D721Med (cell line): ENCODE measurements at regions not wholly inside any gene's neighbourhood (a gene's known extent, or its start where the extent isn't known, plus 50 kb on each side); places are given as distances from the start of the nearest gene placed in this dataset.

Experiments used
- DNase-seq: peaks from one replicate; pipeline ENCODE4 v3.0.0; 2011; ENCODE audit warnings: low spot score; ENCODE audit not compliant: insufficient read length
- FAIRE-seq: peaks from 2 replicates; lab custom pipeline; 2011; peaks lifted over from hg19 to GRCh38; lab: Jason Lieb, UNC
- CTCF ChIP-seq: IDR thresholded peaks from 2 replicates; pipeline ENCODE4 v1.5.1; 2012; ENCODE audit warnings: mild to moderate bottlenecking, control low read depth; ENCODE audit not compliant: insufficient read depth; ENCODE audit errors: missing control alignments

- FAIRE-seq (no peak), DNase-seq (no peak)
- no peak for TF ChIP-seq CTCF
These were observed 1404.1 kb downstream of the CDH11 start for GRCh38 chr16:63717806-63718205.

GRCh38 chr16:63714876-63715275 is 1407.0 kb downstream of the CDH11 start:
- TF ChIP-seq CTCF, result no peak
- FAIRE-seq (no peak), DNase-seq (no peak)

GRCh38 chr16:63712725-63713124 is 1409.1 kb downstream of the CDH11 start:
- no peak for DNase-seq
- TF ChIP-seq CTCF, result no peak
- FAIRE-seq, result no peak

- no peak for DNase-seq
- FAIRE-seq, result no peak
- TF ChIP-seq CTCF, result no peak
These were observed 1418.3 kb downstream of the CDH11 start for GRCh38 chr16:63703612-63704011.

- TF ChIP-seq CTCF, result no peak
- FAIRE-seq, result no peak
- no peak for DNase-seq
These were observed 1418.8 kb downstream of the CDH11 start for GRCh38 chr16:63702981-63703590.

GRCh38 chr16:63697736-63698135 is 1424.1 kb downstream of the CDH11 start:
- no peak for FAIRE-seq
- DNase-seq, result no peak
- TF ChIP-seq CTCF, result no peak

GRCh38 chr16:63695347-63695746 is 1426.5 kb downstream of the CDH11 start:
- DNase-seq (no peak), FAIRE-seq (no peak)
- TF ChIP-seq CTCF, result no peak
